ENCODE measurements at regions not wholly inside any gene's neighbourhood (a gene's known extent, or its start where the extent isn't known, plus 50 kb on each side); places are given as distances from the start of the nearest gene placed in this dataset.

DNA sequence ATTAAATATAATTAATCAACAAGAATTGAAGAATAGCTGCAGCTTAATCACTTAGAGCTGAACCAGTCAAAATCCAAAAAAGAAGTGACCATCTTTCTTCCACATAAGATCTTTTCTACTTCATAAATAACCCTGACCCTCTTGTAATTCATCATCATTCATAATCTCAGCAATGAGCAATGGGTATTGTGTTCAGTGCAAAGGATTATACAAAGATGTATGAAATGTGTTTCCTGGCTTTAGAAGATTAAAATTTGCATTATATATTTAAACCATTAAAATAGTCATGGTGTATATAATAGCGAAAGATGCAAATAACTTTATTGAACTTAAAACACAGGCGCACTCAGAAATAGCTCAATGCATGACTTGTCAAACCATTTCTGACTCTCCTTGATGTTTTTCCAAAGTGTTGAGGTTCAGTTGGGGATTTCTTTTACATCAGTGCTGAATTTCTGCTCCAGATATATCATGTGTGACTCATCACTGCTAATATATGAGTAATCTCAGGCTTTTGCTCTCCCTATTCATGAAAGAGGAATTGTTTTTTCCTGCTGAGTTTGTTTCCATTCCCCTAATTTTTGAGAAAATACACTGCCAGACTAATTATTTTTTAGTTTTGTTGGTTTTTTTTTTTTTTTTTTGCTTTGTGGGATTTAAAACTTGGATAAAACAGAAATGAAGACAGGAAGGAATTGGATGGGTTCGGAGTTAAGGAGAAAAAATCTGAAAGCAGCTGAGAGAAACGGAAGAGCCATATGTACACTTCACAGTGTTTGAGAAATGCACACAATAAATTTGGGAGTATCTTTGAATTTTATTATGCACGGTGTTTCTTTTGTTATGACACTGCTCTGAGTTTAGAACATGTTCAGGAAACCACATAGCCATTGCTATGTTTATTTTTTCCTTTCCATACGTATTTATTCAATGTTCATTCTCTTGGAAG, 290.1 kb upstream of the PCDH7 start:
- ChIA-PET POLR2A (no interaction called here), CTCF (ENCODE audit: low intra/inter-chr PET ratio, low total read pairs) (no interaction called here)
- 26% methylated on average over 6 of the region's 6 CpGs for WGBS (ENCODE audit: low lambda C conversion rate)
- FAIRE-seq (no peak), ATAC-seq (no peak), DNase-seq (ENCODE audit: low spot score) (no peak)
- no peaks in the 10 kb centered on the region for H3K27me3 ChIP-seq (ENCODE audit: control insufficient read depth in 1 of 2, insufficient read depth in 2 of 2, low read length in 2 of 2)
- H3K4me2 ChIP-seq (ENCODE audit: low read depth, low read length) = no peak overlapping the region
- in situ Hi-C loops (cut with HindIII; ENCODE audit: extremely low pct_ligation_motif_present, low pct_unique_long_range_greater_than_20kb) (no loop called here), intact Hi-C loops (cut with micrococcal nuclease; ENCODE audit: unreplicated experiment) (no loop called here)
- H3K36me3 ChIP-seq (replicated peaks in 1 of 2; ENCODE audit: control insufficient read depth in 1 of 2, insufficient read depth in 2 of 2, low read length in 2 of 2) = no peaks in the 10 kb centered on the region
- H4K20me1 ChIP-seq (ENCODE audit: insufficient read depth, low read length) = no peaks in the 10 kb centered on the region
- BruUV-seq (replicated peaks) = no TSS peak
- no peak overlapping the region for H3K27ac ChIP-seq (ENCODE audit: extremely low read length, insufficient read depth, low read length)
- H2AFZ ChIP-seq (ENCODE audit: low read length) = no peak overlapping the region
- no peaks in the 10 kb centered on the region for H3K4me1 ChIP-seq (ENCODE audit: insufficient read depth, low read length)
- TF ChIP-seq ZNF263 (CRISPR knock-in tag; IDR thresholded peaks at IDR 0.05) (no peak), ZNF883 (CRISPR knock-in tag; IDR thresholded peaks at IDR 0.05; ENCODE audit: not compliant biosample characterization) (no peak), KLF15 (CRISPR knock-in tag; IDR thresholded peaks at IDR 0.05; ENCODE audit: borderline replicate concordance) (no peak), ZNF547 (CRISPR knock-in tag; IDR thresholded peaks at IDR 0.05) (no peak), HMGA1 (CRISPR knock-in tag; conservative IDR thresholded peaks at IDR 0.05) (no peak), ZMYM3 (CRISPR knock-in tag; IDR thresholded peaks at IDR 0.05) (no peak)
- TF ChIP-seq, protein P1, sequence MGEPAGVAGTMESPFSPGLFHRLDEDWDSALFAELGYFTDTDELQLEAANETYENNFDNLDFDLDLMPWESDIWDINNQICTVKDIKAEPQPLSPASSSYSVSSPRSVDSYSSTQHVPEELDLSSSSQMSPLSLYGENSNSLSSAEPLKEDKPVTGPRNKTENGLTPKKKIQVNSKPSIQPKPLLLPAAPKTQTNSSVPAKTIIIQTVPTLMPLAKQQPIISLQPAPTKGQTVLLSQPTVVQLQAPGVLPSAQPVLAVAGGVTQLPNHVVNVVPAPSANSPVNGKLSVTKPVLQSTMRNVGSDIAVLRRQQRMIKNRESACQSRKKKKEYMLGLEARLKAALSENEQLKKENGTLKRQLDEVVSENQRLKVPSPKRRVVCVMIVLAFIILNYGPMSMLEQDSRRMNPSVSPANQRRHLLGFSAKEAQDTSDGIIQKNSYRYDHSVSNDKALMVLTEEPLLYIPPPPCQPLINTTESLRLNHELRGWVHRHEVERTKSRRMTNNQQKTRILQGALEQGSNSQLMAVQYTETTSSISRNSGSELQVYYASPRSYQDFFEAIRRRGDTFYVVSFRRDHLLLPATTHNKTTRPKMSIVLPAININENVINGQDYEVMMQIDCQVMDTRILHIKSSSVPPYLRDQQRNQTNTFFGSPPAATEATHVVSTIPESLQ (CRISPR knock-in tag; conservative IDR thresholded peaks at IDR 0.05) = no peak
- TF ChIP-seq, protein P2, sequence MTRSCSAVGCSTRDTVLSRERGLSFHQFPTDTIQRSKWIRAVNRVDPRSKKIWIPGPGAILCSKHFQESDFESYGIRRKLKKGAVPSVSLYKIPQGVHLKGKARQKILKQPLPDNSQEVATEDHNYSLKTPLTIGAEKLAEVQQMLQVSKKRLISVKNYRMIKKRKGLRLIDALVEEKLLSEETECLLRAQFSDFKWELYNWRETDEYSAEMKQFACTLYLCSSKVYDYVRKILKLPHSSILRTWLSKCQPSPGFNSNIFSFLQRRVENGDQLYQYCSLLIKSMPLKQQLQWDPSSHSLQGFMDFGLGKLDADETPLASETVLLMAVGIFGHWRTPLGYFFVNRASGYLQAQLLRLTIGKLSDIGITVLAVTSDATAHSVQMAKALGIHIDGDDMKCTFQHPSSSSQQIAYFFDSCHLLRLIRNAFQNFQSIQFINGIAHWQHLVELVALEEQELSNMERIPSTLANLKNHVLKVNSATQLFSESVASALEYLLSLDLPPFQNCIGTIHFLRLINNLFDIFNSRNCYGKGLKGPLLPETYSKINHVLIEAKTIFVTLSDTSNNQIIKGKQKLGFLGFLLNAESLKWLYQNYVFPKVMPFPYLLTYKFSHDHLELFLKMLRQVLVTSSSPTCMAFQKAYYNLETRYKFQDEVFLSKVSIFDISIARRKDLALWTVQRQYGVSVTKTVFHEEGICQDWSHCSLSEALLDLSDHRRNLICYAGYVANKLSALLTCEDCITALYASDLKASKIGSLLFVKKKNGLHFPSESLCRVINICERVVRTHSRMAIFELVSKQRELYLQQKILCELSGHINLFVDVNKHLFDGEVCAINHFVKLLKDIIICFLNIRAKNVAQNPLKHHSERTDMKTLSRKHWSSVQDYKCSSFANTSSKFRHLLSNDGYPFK (CRISPR knock-in tag; IDR thresholded peaks at IDR 0.05; ENCODE audit: borderline replicate concordance) = no peak
- TF ChIP-seq, protein P3, sequence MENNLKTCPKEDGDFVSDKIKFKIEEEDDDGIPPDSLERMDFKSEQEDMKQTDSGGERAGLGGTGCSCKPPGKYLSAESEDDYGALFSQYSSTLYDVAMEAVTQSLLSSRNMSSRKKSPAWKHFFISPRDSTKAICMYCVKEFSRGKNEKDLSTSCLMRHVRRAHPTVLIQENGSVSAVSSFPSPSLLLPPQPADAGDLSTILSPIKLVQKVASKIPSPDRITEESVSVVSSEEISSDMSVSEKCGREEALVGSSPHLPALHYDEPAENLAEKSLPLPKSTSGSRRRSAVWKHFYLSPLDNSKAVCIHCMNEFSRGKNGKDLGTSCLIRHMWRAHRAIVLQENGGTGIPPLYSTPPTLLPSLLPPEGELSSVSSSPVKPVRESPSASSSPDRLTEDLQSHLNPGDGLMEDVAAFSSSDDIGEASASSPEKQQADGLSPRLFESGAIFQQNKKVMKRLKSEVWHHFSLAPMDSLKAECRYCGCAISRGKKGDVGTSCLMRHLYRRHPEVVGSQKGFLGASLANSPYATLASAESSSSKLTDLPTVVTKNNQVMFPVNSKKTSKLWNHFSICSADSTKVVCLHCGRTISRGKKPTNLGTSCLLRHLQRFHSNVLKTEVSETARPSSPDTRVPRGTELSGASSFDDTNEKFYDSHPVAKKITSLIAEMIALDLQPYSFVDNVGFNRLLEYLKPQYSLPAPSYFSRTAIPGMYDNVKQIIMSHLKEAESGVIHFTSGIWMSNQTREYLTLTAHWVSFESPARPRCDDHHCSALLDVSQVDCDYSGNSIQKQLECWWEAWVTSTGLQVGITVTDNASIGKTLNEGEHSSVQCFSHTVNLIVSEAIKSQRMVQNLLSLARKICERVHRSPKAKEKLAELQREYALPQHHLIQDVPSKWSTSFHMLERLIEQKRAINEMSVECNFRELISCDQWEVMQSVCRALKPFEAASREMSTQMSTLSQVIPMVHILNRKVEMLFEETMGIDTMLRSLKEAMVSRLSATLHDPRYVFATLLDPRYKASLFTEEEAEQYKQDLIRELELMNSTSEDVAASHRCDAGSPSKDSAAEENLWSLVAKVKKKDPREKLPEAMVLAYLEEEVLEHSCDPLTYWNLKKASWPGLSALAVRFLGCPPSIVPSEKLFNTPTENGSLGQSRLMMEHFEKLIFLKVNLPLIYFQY (CRISPR knock-in tag; IDR thresholded peaks at IDR 0.05; ENCODE audit: borderline replicate concordance) = no peak
- no peak overlapping the region for H3K9ac ChIP-seq (ENCODE audit: insufficient read depth, low read depth, low read length)
- peaks cover 87% of the 10 kb centered on the region for H3K9me3 ChIP-seq (ENCODE audit: low read length)
- no peak overlapping the region for H3K4me3 ChIP-seq (replicated peaks in 1 of 3; ENCODE audit: insufficient read depth in 1 of 3, low read depth in 2 of 3, low read length in 3 of 3)
- no peaks in the 10 kb centered on the region for H3K79me2 ChIP-seq (ENCODE audit: insufficient read depth, low read length)
